IMR-90 (cell line): ENCODE measurements at regions not wholly inside any gene's neighbourhood (a gene's known extent, or its start where the extent isn't known, plus 50 kb on each side); places are given as distances from the start of the nearest gene placed in this dataset.

Experiments used
- ATAC-seq: fragments of 200-7000 bp; cut with Tn5 transposase; 2 replicates; pipeline ENCODE4 v1.9.1; 2020; ENCODE audit warnings: low read depth, mild to moderate bottlenecking, moderate library complexity
- BruUV-seq: library from RNA; stranded (reverse); fragments of 400-500 nt; replicated peaks from 2 replicates; lab custom pipeline; 2021; lab: Mats Ljungman, UMichigan
- CTCF ChIA-PET: fragments of 300-600 bp; formaldehyde crosslinking; extraction: SDS; loops from one replicate; lab custom pipeline; 2021; ENCODE audit warnings: antibody characterized with exemption; lab: Yijun Ruan, JAX
- POLR2A ChIA-PET: fragments of 300-600 bp; sonication (Branson Sonifier 250); formaldehyde crosslinking; loops from one replicate; lab custom pipeline; 2022; ENCODE audit warnings: antibody characterized with exemption; ENCODE audit not compliant: unreplicated experiment; lab: Charles Lee
- DNase-seq: peaks from one replicate; pipeline ENCODE4 v3.0.0; 2013
- H2AFZ ChIP-seq: replicated peaks from 2 replicates; pipeline ENCODE3; 2013; ENCODE audit warnings: low read length, mild to moderate bottlenecking; ENCODE audit not compliant: poor library complexity
- H2AK5ac ChIP-seq: 2 replicates; pipeline ENCODE4 v1.6.1; 2013; ENCODE audit warnings: low read depth, low read length, inconsistent platforms
- H2AK9ac ChIP-seq: replicated peaks from 2 replicates; pipeline ENCODE3; 2013; ENCODE audit warnings: mild to moderate bottlenecking, low read depth, low read length, moderate library complexity; ENCODE audit not compliant: poor library complexity
- H2BK120ac ChIP-seq: 2 replicates; pipeline ENCODE4 v1.6.1; 2013; ENCODE audit warnings: low read depth, low read length, inconsistent platforms
- H2BK15ac ChIP-seq: 3 replicates; pipeline ENCODE4 v1.6.1; 2013; ENCODE audit warnings: low read depth, low read length, inconsistent platforms
- H2BK20ac ChIP-seq: 2 replicates; pipeline ENCODE4 v1.6.1; 2013; ENCODE audit warnings: low read depth, mild to moderate bottlenecking, inconsistent platforms, low read length, moderate library complexity
- H2BK5ac ChIP-seq: 2 replicates; pipeline ENCODE4 v1.6.1; 2013; ENCODE audit warnings: mild to moderate bottlenecking, low read depth, low read length, inconsistent platforms; ENCODE audit not compliant: poor library complexity, severe bottlenecking
- H3K14ac ChIP-seq: replicated peaks from 2 replicates; pipeline ENCODE4 v1.6.1; 2013; ENCODE audit warnings: low read depth, low read length, inconsistent platforms
- H3K18ac ChIP-seq: 2 replicates; pipeline ENCODE4 v1.6.1; 2013; ENCODE audit warnings: low read depth, low read length, control low read depth
- H3K23ac ChIP-seq: 2 replicates; pipeline ENCODE4 v1.6.1; 2013; ENCODE audit warnings: low read depth, low read length, inconsistent platforms
- H3K27ac ChIP-seq: 2 replicates; pipeline ENCODE4 v1.5.1; 2013; ENCODE audit warnings: mild to moderate bottlenecking, control low read depth, low read length; ENCODE audit not compliant: insufficient read depth
- H3K27me3 ChIP-seq: 2 replicates; pipeline ENCODE4 v1.6.1; 2013; ENCODE audit warnings: low read length; ENCODE audit not compliant: control insufficient read depth, insufficient read depth
- H3K36me3 ChIP-seq: 2 replicates; pipeline ENCODE4 v1.6.1; 2013; ENCODE audit warnings: low read length, mixed read lengths; ENCODE audit not compliant: control insufficient read depth, insufficient read depth
- H3K4ac ChIP-seq: 2 replicates; pipeline ENCODE4 v1.6.1; 2013; ENCODE audit warnings: low read depth, low read length, inconsistent platforms
- H3K4me1 ChIP-seq: 2 replicates; pipeline ENCODE4 v1.6.1; 2013; ENCODE audit warnings: low read length, mixed read lengths; ENCODE audit not compliant: control insufficient read depth, insufficient read depth
- H3K4me2 ChIP-seq: 2 replicates; pipeline ENCODE4 v1.6.1; 2013; ENCODE audit warnings: low read depth, mild to moderate bottlenecking, control low read depth, low read length, moderate library complexity
- H3K4me3 ChIP-seq: 2 replicates; pipeline ENCODE4 v1.5.1; 2013; ENCODE audit warnings: low read depth, mild to moderate bottlenecking, control low read depth, low read length, moderate library complexity; ENCODE audit not compliant: insufficient read depth
- H3K56ac ChIP-seq: 2 replicates; pipeline ENCODE4 v1.6.1; 2013; ENCODE audit warnings: low read length, inconsistent platforms; ENCODE audit not compliant: insufficient read depth; ENCODE audit errors: extremely low read depth
- H3K79me1 ChIP-seq, 2 experiments: 2 replicates each; pipeline ENCODE4 v1.6.1; 2013; ENCODE audit warnings: low read length in 2 of 2, inconsistent platforms in 1 of 2, low read depth in 1 of 2
- H3K9ac ChIP-seq: 2 replicates; pipeline ENCODE4 v1.6.1; 2013; ENCODE audit warnings: low read depth, low read length, control low read depth
- H3K9me1 ChIP-seq: 2 replicates; pipeline ENCODE4 v1.6.1; 2013; ENCODE audit warnings: low read length, inconsistent platforms; ENCODE audit not compliant: insufficient read depth
- H3K9me3 ChIP-seq: 2 replicates; pipeline ENCODE4 v1.6.1; 2013; ENCODE audit warnings: low read length; ENCODE audit not compliant: control insufficient read depth, insufficient read depth
- H4K20me1 ChIP-seq: 2 replicates; pipeline ENCODE4 v1.6.1; 2013; ENCODE audit warnings: low read length, inconsistent platforms; ENCODE audit not compliant: insufficient read depth
- H4K5ac ChIP-seq: 2 replicates; pipeline ENCODE4 v1.6.1; 2013; ENCODE audit warnings: mild to moderate bottlenecking, low read depth, low read length, control low read depth
- H4K8ac ChIP-seq, 2 experiments: 2 replicates each; pipeline ENCODE4 v1.6.1; 2013; ENCODE audit warnings: low read depth in 2 of 2, low read length in 2 of 2, control low read depth in 1 of 2, inconsistent platforms in 1 of 2
- H4K91ac ChIP-seq: 2 replicates; pipeline ENCODE4 v1.6.1; 2013; ENCODE audit warnings: low read depth, low read length, inconsistent platforms; ENCODE audit not compliant: insufficient read depth
- CEBPB ChIP-seq: IDR thresholded peaks from 2 replicates; pipeline ENCODE4 v1.6.1; 2012; ENCODE audit warnings: low read depth, low read length, improper control_type of control experiment
- ELK1 ChIP-seq: fragments of 150-350 bp; IDR thresholded peaks from 2 replicates; pipeline ENCODE4 v1.6.1; 2016; ENCODE audit warnings: low read depth, mild to moderate bottlenecking, low read length, moderate library complexity, borderline replicate concordance
- MAFK ChIP-seq: IDR thresholded peaks from 2 replicates; pipeline ENCODE4 v1.6.1; 2012; ENCODE audit warnings: low read depth, low read length, improper control_type of control experiment
- WGBS, 2 experiments: methylation state at CpG; one replicate each; pipeline versions ENCODE4 v1.1.5 to v1.1.7; 2013; ENCODE audit warnings: missing lambda C conversion rate in 2 of 2; ENCODE audit not compliant: insufficient read length in 1 of 2; ENCODE audit errors: extremely low coverage in 2 of 2; 5-methylcytosine and 5-hydroxymethylcytosine counted together
- dilution Hi-C: fragments of 300-500 bp; cut with HindIII; formaldehyde crosslinking; loops from one replicate; pipeline ENCODE4 v1.14.3; 2018; ENCODE audit warnings: low sequenced_read_pairs; ENCODE audit not compliant: unreplicated experiment
- in situ Hi-C: fragments of 300-500 bp; cut with MboI; formaldehyde crosslinking; loops from 3 replicates; pipeline ENCODE4 v1.14.3; 2019; ENCODE audit warnings: low sequenced_read_pairs, inconsistent platforms, mixed read lengths
- intact Hi-C: fragments of 100-400 bp; cut with micrococcal nuclease; formaldehyde crosslinking; loops from 2 replicates; pipeline ENCODE4 v1.10.0; 2022

GRCh38 chr6:55674672-55675071, 95.7 kb upstream of the HMGCLL1 start:
- dilution Hi-C loops: no loop called here
- no TSS peak for BruUV-seq
- Histone ChIP-seq H3K4ac (no peak overlapping the region; the same call in 1 of the 2 replicates), H2BK5ac (no peak overlapping the region), H3K18ac (peak overlapping the region; percentile 71), H4K20me1 (no peaks in the 10 kb centered on the region), H3K14ac (no peak overlapping the region), H2BK120ac (no peak overlapping the region), H3K56ac (no peak overlapping the region), H3K4me1 (peaks cover 5% of the 10 kb centered on the region), H2BK15ac (no peak overlapping the region), H3K36me3 (no peaks in the 10 kb centered on the region), H2AFZ (no peak overlapping the region), H2AK5ac (no peak overlapping the region), H3K9ac (no peak overlapping the region), H4K91ac (no peak overlapping the region), H2AK9ac (no peak overlapping the region), H2BK20ac (peak overlapping the region; percentile 57; the same call in 1 of the 2 replicates), H4K8ac (peak overlapping the region in 1 of 2 experiments; percentile 36; a peak in 1 of 4 replicates), H3K79me1 (no peaks in the 10 kb centered on the region), H3K27me3 (no peaks in the 10 kb centered on the region), H3K9me1 (no peaks in the 10 kb centered on the region), H3K23ac (no peak overlapping the region), H3K9me3 (no peaks in the 10 kb centered on the region), H3K27ac (peak overlapping the region; percentile 64; the same call in 1 of the 2 replicates), H4K5ac (0 out of 2 replicates have a peak overlapping the region, but pooled peaks have one; percentile 30), H3K4me3 (no peak overlapping the region), H3K4me2 (no peak overlapping the region)
- ChIA-PET CTCF (no interaction called here), POLR2A (no interaction called here)
- intact Hi-C loops: no loop called here
- no CpG with 5 or more reads among the region's 1 CpG for WGBS, 2 experiments
- no peak for ATAC-seq
- in situ Hi-C loops: no loop called here
- no peak for DNase-seq
- TF ChIP-seq ELK1 (no peak), CEBPB (peak; percentile 9; the same call in 1 of the 2 replicates), MAFK (peak; percentile 85)
